WTC11 (cell line): ENCODE measurements at regions not wholly inside any gene's neighbourhood (a gene's known extent, or its start where the extent isn't known, plus 50 kb on each side); places are given as distances from the start of the nearest gene placed in this dataset.
"Not testable (repeated sequence)": the region's sequence is repeated elsewhere in the genome, so short reads cannot be mapped to it uniquely, and the experiment has no call there.

ENCODE experiments used
- ATAC-seq: fragments of 200-7000 bp; cut with Tn5 transposase; 2 replicates; pipeline ENCODE4 v1.10.0; 2021; ENCODE audit warnings: mild to moderate bottlenecking, moderate library complexity
- CTCF ChIA-PET: fragments of 300-600 bp; sonication (Branson Sonifier 250); formaldehyde crosslinking; loops from one replicate; lab custom pipeline; 2021; ENCODE audit warnings: antibody characterized with exemption; lab: Charles Lee
- POLR2A ChIA-PET: fragments of 350-600 bp; sonication (Branson Sonifier 250); formaldehyde crosslinking; loops from one replicate; lab custom pipeline; 2021; ENCODE audit warnings: antibody characterized with exemption; lab: Charles Lee
- DNase-seq: peaks from one replicate; pipeline ENCODE4 v3.0.0; 2021; ENCODE audit warnings: low spot score
- H3K27ac Mint-ChIP-seq: 2 replicates; pipeline ENCODE4 v1.8.0; 2021; ENCODE audit warnings: mixed read lengths
- H3K27me3 Mint-ChIP-seq: 2 replicates; pipeline ENCODE4 v1.8.0; 2021; ENCODE audit warnings: low read depth, mild to moderate bottlenecking, moderate library complexity, mixed read lengths
- H3K36me3 Mint-ChIP-seq: 2 replicates; pipeline ENCODE4 v1.8.0; 2021; ENCODE audit warnings: mixed read lengths
- H3K4me1 Mint-ChIP-seq: 2 replicates; pipeline ENCODE4 v1.8.0; 2022; ENCODE audit warnings: mixed read lengths
- H3K4me3 Mint-ChIP-seq: 2 replicates; pipeline ENCODE4 v1.8.0; 2021; ENCODE audit warnings: mild to moderate bottlenecking, moderate library complexity, mixed read lengths
- H3K9me3 Mint-ChIP-seq: 2 replicates; pipeline ENCODE4 v1.8.0; 2021; ENCODE audit warnings: mixed read lengths
- CREM ChIP-seq: sonication (generic); formaldehyde crosslinking; IDR thresholded peaks from 2 replicates; pipeline ENCODE4 v1.8.1; 2022; ENCODE audit warnings: mild to moderate bottlenecking, missing genetic modification reagents, moderate library complexity
- GABPB1 ChIP-seq: sonication (generic); formaldehyde crosslinking; IDR thresholded peaks from 2 replicates; pipeline ENCODE4 v1.8.1; 2023; ENCODE audit warnings: mild to moderate bottlenecking, missing genetic modification reagents
- GRHL2 ChIP-seq: fragments of 250-450 bp; sonication (Bioruptor Pico); IDR thresholded peaks from 2 replicates; pipeline ENCODE4 v1.8.0; 2022; ENCODE audit warnings: mild to moderate bottlenecking, moderate library complexity; ENCODE audit not compliant: insufficient replicate concordance, severe bottlenecking
- HMGA2 ChIP-seq: fragments of 250-450 bp; sonication (Bioruptor Pico); IDR thresholded peaks from 2 replicates; pipeline ENCODE4 v1.4.0; 2021; ENCODE audit warnings: mild to moderate bottlenecking, moderate library complexity
- MYBL2 ChIP-seq: sonication (generic); formaldehyde crosslinking; IDR thresholded peaks from 2 replicates; pipeline ENCODE4 v1.8.1; 2023; ENCODE audit warnings: mild to moderate bottlenecking, moderate library complexity, missing genetic modification reagents
- NR1H2 ChIP-seq: sonication (generic); formaldehyde crosslinking; IDR thresholded peaks from 2 replicates; pipeline ENCODE4 v1.9.0; 2021; ENCODE audit warnings: mild to moderate bottlenecking, moderate library complexity, missing genetic modification reagents
- RORB ChIP-seq: fragments of 250-450 bp; sonication (Bioruptor Pico); IDR thresholded peaks from 2 replicates; pipeline ENCODE4 v1.9.0; 2021; ENCODE audit warnings: mild to moderate bottlenecking
- SOX15 ChIP-seq: fragments of 250-450 bp; sonication (Bioruptor Pico); IDR thresholded peaks from 2 replicates; pipeline ENCODE4 v1.9.0; 2021; ENCODE audit warnings: mild to moderate bottlenecking
- TEAD1 ChIP-seq: sonication (generic); formaldehyde crosslinking; IDR thresholded peaks from 2 replicates; pipeline ENCODE4 v1.8.0; 2022; ENCODE audit warnings: mild to moderate bottlenecking, missing genetic modification reagents
- ZNF121 ChIP-seq: sonication (generic); formaldehyde crosslinking; IDR thresholded peaks from 2 replicates; pipeline ENCODE4 v1.8.0; 2023; ENCODE audit warnings: missing genetic modification reagents
- TF ChIP-seq, protein P1 (sequence below): fragments of 200-600 bp; IDR thresholded peaks from 2 replicates; pipeline ENCODE4 v1.8.0; 2022; ENCODE audit warnings: antibody characterized with exemption
- TF ChIP-seq, protein P2 (sequence below): sonication (generic); formaldehyde crosslinking; IDR thresholded peaks from 2 replicates; pipeline ENCODE4 v1.8.1; 2022; ENCODE audit warnings: low read depth, missing genetic modification reagents, borderline replicate concordance
- TF ChIP-seq, protein P3 (sequence below): fragments of 250-450 bp; sonication (Bioruptor Pico); IDR thresholded peaks from 2 replicates; pipeline ENCODE4 v1.9.0; 2021; ENCODE audit warnings: mild to moderate bottlenecking, borderline replicate concordance
- TF ChIP-seq, protein P4 (sequence below): sonication (generic); formaldehyde crosslinking; IDR thresholded peaks from 2 replicates; pipeline ENCODE4 v1.8.0; 2022; ENCODE audit warnings: mild to moderate bottlenecking, missing genetic modification reagents
- TF ChIP-seq, protein P5 (sequence below): sonication (generic); formaldehyde crosslinking; IDR thresholded peaks from 2 replicates; pipeline ENCODE4 v1.8.1; 2022; ENCODE audit warnings: missing genetic modification reagents, borderline replicate concordance
- TF ChIP-seq, protein P6 (sequence below): fragments of 250-450 bp; sonication (Bioruptor Pico); IDR thresholded peaks from 2 replicates; pipeline ENCODE4 v1.8.0; 2021; ENCODE audit warnings: mild to moderate bottlenecking

DNA sequence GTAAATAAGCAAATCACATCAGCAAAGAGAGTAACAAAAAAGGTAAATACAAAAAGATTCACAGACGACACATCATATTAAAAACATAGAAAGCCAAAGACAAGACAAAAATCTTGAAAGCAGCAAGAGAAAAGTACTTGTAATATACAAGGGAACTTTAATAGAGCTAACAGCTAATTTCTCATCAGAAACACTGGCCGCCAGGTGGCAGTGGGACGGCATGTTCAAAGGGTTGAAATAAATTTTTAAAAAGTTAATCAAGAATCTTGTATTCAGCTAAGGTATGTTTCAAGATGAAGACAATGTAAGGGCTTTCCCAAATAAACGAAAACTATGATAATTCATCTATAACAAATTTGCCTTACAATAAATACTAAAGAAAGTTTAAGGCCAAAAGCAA, 358.1 kb downstream of the LRRIQ3 start:
- Mint-ChIP-seq H3K4me3 (no peak overlapping the region), H3K4me1 (no peaks in the 10 kb centered on the region), H3K36me3 (no peaks in the 10 kb centered on the region), H3K27ac (no peak overlapping the region), H3K9me3 (peaks cover 8% of the 10 kb centered on the region), H3K27me3 (no peaks in the 10 kb centered on the region)
- DNase-seq (peak; percentile 42), ATAC-seq (no peak)
- CTCF ChIA-PET, result interaction anchor here (0.6 to 1.0 kb wide), 6 partner anchors 10 to 159 kb away, joined by 3 to 7 read pairs (median 3); no protein-coding TSS in a partner anchor
- POLR2A ChIA-PET, result no interaction called here
- no peak for TF ChIP-seq TEAD1 (CRISPR knock-in tag)
- TF ChIP-seq, protein P1, sequence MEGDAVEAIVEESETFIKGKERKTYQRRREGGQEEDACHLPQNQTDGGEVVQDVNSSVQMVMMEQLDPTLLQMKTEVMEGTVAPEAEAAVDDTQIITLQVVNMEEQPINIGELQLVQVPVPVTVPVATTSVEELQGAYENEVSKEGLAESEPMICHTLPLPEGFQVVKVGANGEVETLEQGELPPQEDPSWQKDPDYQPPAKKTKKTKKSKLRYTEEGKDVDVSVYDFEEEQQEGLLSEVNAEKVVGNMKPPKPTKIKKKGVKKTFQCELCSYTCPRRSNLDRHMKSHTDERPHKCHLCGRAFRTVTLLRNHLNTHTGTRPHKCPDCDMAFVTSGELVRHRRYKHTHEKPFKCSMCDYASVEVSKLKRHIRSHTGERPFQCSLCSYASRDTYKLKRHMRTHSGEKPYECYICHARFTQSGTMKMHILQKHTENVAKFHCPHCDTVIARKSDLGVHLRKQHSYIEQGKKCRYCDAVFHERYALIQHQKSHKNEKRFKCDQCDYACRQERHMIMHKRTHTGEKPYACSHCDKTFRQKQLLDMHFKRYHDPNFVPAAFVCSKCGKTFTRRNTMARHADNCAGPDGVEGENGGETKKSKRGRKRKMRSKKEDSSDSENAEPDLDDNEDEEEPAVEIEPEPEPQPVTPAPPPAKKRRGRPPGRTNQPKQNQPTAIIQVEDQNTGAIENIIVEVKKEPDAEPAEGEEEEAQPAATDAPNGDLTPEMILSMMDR, result peak; percentile 43

DNA sequence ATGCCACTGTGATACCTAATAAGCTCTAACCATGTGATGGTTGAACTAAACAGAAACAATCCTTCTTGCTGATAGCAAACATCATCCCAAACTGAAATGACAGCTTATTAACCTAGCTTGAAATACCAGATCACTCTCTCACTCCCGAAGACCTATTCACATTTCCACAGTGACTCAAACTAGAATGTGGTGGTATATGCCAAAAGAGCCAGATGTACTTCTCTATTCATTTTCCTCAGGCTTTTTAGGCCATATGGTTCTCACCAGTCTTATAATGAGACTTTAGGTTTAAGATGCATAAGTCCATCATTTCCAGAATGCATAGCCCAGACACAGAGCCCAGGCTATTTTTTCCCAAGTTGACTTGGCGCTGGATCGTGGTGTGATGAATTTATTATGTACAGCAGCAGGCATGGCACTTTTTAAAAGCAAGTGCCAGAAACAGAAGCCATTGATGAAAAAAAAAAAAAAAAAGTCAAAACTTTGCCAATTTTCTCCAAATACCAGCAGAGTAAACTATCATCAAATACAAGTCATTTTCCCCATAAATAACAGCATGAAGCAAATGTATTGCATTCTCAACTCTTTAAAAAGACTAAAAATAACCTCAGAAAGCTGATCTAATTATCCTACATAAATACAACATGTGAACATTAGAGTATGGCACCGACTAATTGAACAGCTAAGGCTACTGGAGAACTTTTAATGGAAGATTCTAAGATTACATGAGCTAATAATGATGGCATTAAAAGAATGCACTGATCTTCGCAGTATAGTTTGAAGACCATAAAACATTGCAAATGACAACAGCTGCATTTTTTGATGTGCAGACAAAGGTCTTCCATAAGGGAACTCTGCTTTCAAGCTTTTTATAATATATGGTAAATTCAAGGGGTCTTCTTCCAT, 365.4 kb downstream of the LRRIQ3 start:
- ATAC-seq, result no peak
- Mint-ChIP-seq H3K9me3 (no peaks in the 10 kb centered on the region), H3K27me3 (no peaks in the 10 kb centered on the region), H3K4me1 (no peaks in the 10 kb centered on the region), H3K27ac (no peak overlapping the region), H3K4me3 (no peak overlapping the region), H3K36me3 (no peaks in the 10 kb centered on the region)
- POLR2A ChIA-PET, result no interaction called here
- DNase-seq, result no peak
- TF ChIP-seq, protein P2, sequence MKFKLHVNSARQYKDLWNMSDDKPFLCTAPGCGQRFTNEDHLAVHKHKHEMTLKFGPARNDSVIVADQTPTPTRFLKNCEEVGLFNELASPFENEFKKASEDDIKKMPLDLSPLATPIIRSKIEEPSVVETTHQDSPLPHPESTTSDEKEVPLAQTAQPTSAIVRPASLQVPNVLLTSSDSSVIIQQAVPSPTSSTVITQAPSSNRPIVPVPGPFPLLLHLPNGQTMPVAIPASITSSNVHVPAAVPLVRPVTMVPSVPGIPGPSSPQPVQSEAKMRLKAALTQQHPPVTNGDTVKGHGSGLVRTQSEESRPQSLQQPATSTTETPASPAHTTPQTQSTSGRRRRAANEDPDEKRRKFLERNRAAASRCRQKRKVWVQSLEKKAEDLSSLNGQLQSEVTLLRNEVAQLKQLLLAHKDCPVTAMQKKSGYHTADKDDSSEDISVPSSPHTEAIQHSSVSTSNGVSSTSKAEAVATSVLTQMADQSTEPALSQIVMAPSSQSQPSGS (CRISPR knock-in tag), result no peak
- TF ChIP-seq NR1H2 (CRISPR knock-in tag) (no peak), CREM (CRISPR knock-in tag) (no peak)
- CTCF ChIA-PET, result no interaction called here

DNA sequence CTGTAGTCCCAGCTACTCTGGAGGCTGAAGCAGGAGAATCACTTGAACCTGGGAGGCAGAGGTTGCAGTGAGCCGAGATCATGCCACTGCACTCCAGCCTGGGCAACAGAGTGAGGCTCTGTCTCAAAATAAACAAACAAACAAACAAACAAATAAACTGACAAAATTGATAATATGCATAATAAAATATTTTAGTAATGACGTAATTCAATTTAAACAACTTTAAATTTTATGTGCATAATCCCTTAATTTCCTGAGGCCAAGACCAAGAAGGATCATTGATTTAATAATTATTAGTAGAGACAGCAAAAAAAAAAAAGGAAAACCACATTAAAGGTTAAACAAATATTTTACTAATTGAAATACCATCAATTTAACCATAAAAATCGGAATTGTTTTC, 370.7 kb downstream of the LRRIQ3 start:
- POLR2A ChIA-PET, H3K9me3 Mint-ChIP-seq, H3K4me3 Mint-ChIP-seq, H3K36me3 Mint-ChIP-seq, H3K4me1 Mint-ChIP-seq, H3K27ac Mint-ChIP-seq, CTCF ChIA-PET, DNase-seq, H3K27me3 Mint-ChIP-seq, ATAC-seq: not testable (repeated sequence)

DNA sequence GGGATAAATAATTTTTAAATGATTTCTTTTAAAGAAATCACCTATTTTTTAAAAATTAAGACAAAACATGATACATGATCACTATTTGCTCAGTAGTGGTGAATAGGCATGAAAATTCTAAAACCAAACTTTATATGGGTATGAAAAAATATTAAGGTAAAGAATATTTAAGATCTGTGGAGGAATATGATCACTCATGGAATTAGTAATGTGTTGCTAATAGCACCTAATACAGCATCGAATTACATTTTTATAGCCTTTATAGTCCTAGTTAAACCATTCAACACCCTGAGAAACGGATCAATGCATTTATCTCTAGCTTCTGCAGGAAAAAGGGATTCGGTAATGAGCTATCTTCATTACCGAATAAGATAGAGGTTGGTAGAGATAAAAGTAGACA, 373.9 kb downstream of the LRRIQ3 start:
- POLR2A ChIA-PET, result no interaction called here
- H3K36me3 Mint-ChIP-seq, result no peaks in the 10 kb centered on the region
- CTCF ChIA-PET, result no interaction called here
- H3K4me3 Mint-ChIP-seq, result no peak overlapping the region
- H3K27me3 Mint-ChIP-seq, result no peaks in the 10 kb centered on the region
- TF ChIP-seq, protein P3, sequence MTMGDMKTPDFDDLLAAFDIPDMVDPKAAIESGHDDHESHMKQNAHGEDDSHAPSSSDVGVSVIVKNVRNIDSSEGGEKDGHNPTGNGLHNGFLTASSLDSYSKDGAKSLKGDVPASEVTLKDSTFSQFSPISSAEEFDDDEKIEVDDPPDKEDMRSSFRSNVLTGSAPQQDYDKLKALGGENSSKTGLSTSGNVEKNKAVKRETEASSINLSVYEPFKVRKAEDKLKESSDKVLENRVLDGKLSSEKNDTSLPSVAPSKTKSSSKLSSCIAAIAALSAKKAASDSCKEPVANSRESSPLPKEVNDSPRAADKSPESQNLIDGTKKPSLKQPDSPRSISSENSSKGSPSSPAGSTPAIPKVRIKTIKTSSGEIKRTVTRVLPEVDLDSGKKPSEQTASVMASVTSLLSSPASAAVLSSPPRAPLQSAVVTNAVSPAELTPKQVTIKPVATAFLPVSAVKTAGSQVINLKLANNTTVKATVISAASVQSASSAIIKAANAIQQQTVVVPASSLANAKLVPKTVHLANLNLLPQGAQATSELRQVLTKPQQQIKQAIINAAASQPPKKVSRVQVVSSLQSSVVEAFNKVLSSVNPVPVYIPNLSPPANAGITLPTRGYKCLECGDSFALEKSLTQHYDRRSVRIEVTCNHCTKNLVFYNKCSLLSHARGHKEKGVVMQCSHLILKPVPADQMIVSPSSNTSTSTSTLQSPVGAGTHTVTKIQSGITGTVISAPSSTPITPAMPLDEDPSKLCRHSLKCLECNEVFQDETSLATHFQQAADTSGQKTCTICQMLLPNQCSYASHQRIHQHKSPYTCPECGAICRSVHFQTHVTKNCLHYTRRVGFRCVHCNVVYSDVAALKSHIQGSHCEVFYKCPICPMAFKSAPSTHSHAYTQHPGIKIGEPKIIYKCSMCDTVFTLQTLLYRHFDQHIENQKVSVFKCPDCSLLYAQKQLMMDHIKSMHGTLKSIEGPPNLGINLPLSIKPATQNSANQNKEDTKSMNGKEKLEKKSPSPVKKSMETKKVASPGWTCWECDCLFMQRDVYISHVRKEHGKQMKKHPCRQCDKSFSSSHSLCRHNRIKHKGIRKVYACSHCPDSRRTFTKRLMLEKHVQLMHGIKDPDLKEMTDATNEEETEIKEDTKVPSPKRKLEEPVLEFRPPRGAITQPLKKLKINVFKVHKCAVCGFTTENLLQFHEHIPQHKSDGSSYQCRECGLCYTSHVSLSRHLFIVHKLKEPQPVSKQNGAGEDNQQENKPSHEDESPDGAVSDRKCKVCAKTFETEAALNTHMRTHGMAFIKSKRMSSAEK (CRISPR knock-in tag), result no peak
- TF ChIP-seq, protein P4, sequence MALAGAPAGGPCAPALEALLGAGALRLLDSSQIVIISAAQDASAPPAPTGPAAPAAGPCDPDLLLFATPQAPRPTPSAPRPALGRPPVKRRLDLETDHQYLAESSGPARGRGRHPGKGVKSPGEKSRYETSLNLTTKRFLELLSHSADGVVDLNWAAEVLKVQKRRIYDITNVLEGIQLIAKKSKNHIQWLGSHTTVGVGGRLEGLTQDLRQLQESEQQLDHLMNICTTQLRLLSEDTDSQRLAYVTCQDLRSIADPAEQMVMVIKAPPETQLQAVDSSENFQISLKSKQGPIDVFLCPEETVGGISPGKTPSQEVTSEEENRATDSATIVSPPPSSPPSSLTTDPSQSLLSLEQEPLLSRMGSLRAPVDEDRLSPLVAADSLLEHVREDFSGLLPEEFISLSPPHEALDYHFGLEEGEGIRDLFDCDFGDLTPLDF, result no peak
- TF ChIP-seq RORB (CRISPR knock-in tag), result no peak
- no peak for TF ChIP-seq HMGA2 (CRISPR knock-in tag)
- TF ChIP-seq, protein P5, sequence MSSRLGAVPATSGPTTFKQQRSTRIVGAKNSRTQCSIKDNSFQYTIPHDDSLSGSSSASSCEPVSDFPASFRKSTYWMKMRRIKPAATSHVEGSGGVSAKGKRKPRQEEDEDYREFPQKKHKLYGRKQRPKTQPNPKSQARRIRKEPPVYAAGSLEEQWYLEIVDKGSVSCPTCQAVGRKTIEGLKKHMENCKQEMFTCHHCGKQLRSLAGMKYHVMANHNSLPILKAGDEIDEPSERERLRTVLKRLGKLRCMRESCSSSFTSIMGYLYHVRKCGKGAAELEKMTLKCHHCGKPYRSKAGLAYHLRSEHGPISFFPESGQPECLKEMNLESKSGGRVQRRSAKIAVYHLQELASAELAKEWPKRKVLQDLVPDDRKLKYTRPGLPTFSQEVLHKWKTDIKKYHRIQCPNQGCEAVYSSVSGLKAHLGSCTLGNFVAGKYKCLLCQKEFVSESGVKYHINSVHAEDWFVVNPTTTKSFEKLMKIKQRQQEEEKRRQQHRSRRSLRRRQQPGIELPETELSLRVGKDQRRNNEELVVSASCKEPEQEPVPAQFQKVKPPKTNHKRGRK (CRISPR knock-in tag), result no peak
- TF ChIP-seq SOX15 (CRISPR knock-in tag), result no peak
- no peak for TF ChIP-seq GABPB1
- no peak for TF ChIP-seq GRHL2 (CRISPR knock-in tag)
- TF ChIP-seq, protein P6, sequence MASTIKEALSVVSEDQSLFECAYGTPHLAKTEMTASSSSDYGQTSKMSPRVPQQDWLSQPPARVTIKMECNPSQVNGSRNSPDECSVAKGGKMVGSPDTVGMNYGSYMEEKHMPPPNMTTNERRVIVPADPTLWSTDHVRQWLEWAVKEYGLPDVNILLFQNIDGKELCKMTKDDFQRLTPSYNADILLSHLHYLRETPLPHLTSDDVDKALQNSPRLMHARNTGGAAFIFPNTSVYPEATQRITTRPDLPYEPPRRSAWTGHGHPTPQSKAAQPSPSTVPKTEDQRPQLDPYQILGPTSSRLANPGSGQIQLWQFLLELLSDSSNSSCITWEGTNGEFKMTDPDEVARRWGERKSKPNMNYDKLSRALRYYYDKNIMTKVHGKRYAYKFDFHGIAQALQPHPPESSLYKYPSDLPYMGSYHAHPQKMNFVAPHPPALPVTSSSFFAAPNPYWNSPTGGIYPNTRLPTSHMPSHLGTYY (CRISPR knock-in tag), result no peak
- no peak for TF ChIP-seq ZNF121 (CRISPR knock-in tag)
- TF ChIP-seq MYBL2 (CRISPR knock-in tag), result no peak
- TF ChIP-seq, all 79 proteins: peak for 0
- ATAC-seq (no peak), DNase-seq (no peak)
- Mint-ChIP-seq H3K9me3 (no peaks in the 10 kb centered on the region), H3K27ac (no peak overlapping the region), H3K4me1 (peaks cover 20% of the 10 kb centered on the region)
